ENCODE measurements at regions not wholly inside any gene's neighbourhood (a gene's known extent, or its start where the extent isn't known, plus 50 kb on each side); places are given as distances from the start of the nearest gene placed in this dataset.

GRCh38 chr3:164683489-164683888 lies 394.8 kb downstream of the SI start:
- TF ChIP-seq CTCF (IDR thresholded peaks at IDR 0.05; ENCODE audit: low read depth, low read length, poor library complexity, severe bottlenecking): no peak
- no peak for TF ChIP-seq EZH2phosphoT487 (IDR thresholded peaks at IDR 0.05; ENCODE audit: borderline replicate concordance, low read length)

Data from DOHH2 (cell line).